Stimulated activated CD4-positive, alpha-beta T cell treated with anti-CD3 and anti-CD28 coated beads, Interleukin-15, amount 100 ng/mL, for 24 hours (primary cell): ENCODE measurements at regions not wholly inside any gene's neighbourhood (a gene's known extent, or its start where the extent isn't known, plus 50 kb on each side); places are given as distances from the start of the nearest gene placed in this dataset.
"Not testable (repeated sequence)": the region's sequence is repeated elsewhere in the genome, so short reads cannot be mapped to it uniquely, and the experiment has no call there.

Experiments used
- DNase-seq: peaks from one replicate; pipeline ENCODE4 v3.0.0-alpha.2; 2020

- no peak for DNase-seq
Observed at GRCh38 chr14:53444677-53445312, 291.7 kb upstream of the DDHD1 start.

GRCh38 chr14:53441789-53442188 lies 288.7 kb upstream of the DDHD1 start:
- DNase-seq = no peak

GRCh38 chr14:53437858-53438257 lies 284.7 kb upstream of the DDHD1 start:
- DNase-seq = no peak

GRCh38 chr14:53432378-53432802 lies 279.3 kb upstream of the DDHD1 start:
- peak; percentile 7 for DNase-seq

GRCh38 chr14:53430870-53431269 lies 277.7 kb upstream of the DDHD1 start:
- no peak for DNase-seq

- no peak for DNase-seq
Observed at GRCh38 chr14:53412819-53413675, 259.9 kb upstream of the DDHD1 start.

GRCh38 chr14:53411125-53411524 lies 258.0 kb upstream of the DDHD1 start:
- no peak for DNase-seq

- no peak for DNase-seq
Observed at GRCh38 chr14:53409969-53410368, 256.8 kb upstream of the DDHD1 start.

GRCh38 chr14:53409289-53409688 lies 256.2 kb upstream of the DDHD1 start:
- no peak for DNase-seq

- no peak for DNase-seq
Observed at GRCh38 chr14:53408175-53408879, 255.2 kb upstream of the DDHD1 start.

- DNase-seq = no peak
Observed at GRCh38 chr14:53406519-53406918, 253.4 kb upstream of the DDHD1 start.

GRCh38 chr14:53401646-53402045 lies 248.5 kb upstream of the DDHD1 start:
- no peak for DNase-seq

GRCh38 chr14:53399057-53399456 lies 245.9 kb upstream of the DDHD1 start:
- no peak for DNase-seq

- no peak for DNase-seq
Observed at GRCh38 chr14:53398616-53399015, 245.5 kb upstream of the DDHD1 start.

- DNase-seq = not testable (repeated sequence)
Observed at GRCh38 chr14:53395267-53395666, 242.1 kb upstream of the DDHD1 start.

GRCh38 chr14:53391631-53392285 lies 238.6 kb upstream of the DDHD1 start:
- no peak for DNase-seq

GRCh38 chr14:53391156-53391555 lies 238.0 kb upstream of the DDHD1 start:
- DNase-seq = no peak

- DNase-seq = no peak
Observed at GRCh38 chr14:53390008-53390407, 236.9 kb upstream of the DDHD1 start.

- DNase-seq = no peak
Observed at GRCh38 chr14:53389202-53389601, 236.1 kb upstream of the DDHD1 start.

- no peak for DNase-seq
Observed at GRCh38 chr14:53386362-53386761, 233.2 kb upstream of the DDHD1 start.

- DNase-seq = no peak
Observed at GRCh38 chr14:53384536-53384935, 231.4 kb upstream of the DDHD1 start.

- no peak for DNase-seq
Observed at GRCh38 chr14:53384073-53384472, 230.9 kb upstream of the DDHD1 start.

GRCh38 chr14:53381895-53382294 lies 228.8 kb upstream of the DDHD1 start:
- DNase-seq = no peak
